Transverse colon (tissue), 4 donors: ENCODE measurements at regions not wholly inside any gene's neighbourhood (a gene's known extent, or its start where the extent isn't known, plus 50 kb on each side); places are given as distances from the start of the nearest gene placed in this dataset.

ENCODE experiments used
- DNase-seq: peaks from one replicate; pipeline ENCODE4 v3.0.0-alpha.2; 2019
- H3K27ac ChIP-seq, 4 donors: fragments of 200-600 bp; sonication (generic); 2 replicates each; pipeline ENCODE4 v1.5.1; 2016 to 2018; ENCODE audit warnings: inconsistent platforms in 4 of 4
- H3K27me3 ChIP-seq: fragments of 200-600 bp; sonication (generic); 2 replicates; pipeline ENCODE4 v1.5.1; 2017; ENCODE audit warnings: inconsistent platforms
- H3K36me3 ChIP-seq, 4 donors: fragments of 200-600 bp; sonication (generic); 2 replicates each; pipeline ENCODE4 v1.5.1; 2017 to 2019; ENCODE audit warnings: inconsistent platforms in 4 of 4
- H3K4me1 ChIP-seq, 4 donors: fragments of 200-600 bp; sonication (generic); 2 replicates each; pipeline ENCODE4 v1.5.1; 2017 to 2020; ENCODE audit warnings: inconsistent platforms in 4 of 4
- H3K4me3 ChIP-seq, 4 donors: fragments of 200-600 bp; sonication (generic); 1 replicate in 1 of 4; 2 replicates in 3 of 4; pipeline versions ENCODE4 v1.5.1 to v1.6.1; 2017 to 2019; ENCODE audit warnings: inconsistent platforms in 4 of 4
- H3K9me3 ChIP-seq, 2 donors: fragments of 200-600 bp; sonication (generic); 2 replicates each; pipeline ENCODE4 v1.5.1; 2017 to 2019; ENCODE audit warnings: inconsistent platforms in 2 of 2
- EP300 ChIP-seq: sonication (generic); formaldehyde crosslinking; IDR thresholded peaks from one replicate; pipeline ENCODE4 v1.6.1; 2017; ENCODE audit warnings: antibody characterized with exemption, low read depth
- POLR2A ChIP-seq: fragments of 450-650 bp; IDR thresholded peaks from one replicate; pipeline ENCODE4 v1.6.1; 2016; ENCODE audit warnings: antibody characterized with exemption, mild to moderate bottlenecking, moderate library complexity
- POLR2AphosphoS5 ChIP-seq, 3 donors: sonication (generic); formaldehyde crosslinking; IDR thresholded peaks; one replicate each; pipeline ENCODE4 v1.6.1; 2016; ENCODE audit warnings: antibody characterized with exemption in 3 of 3
- WGBS, 2 donors: methylation state at CpG; one replicate each; pipeline ENCODE4 v1.1.5; 2018; ENCODE audit warnings: low coverage in 1 of 2; 5-methylcytosine and 5-hydroxymethylcytosine counted together
- in situ Hi-C, 4 donors: fragments of 200-750 bp; cut with MboI; loops; one replicate each; pipeline versions ENCODE4 v1.15.0 to v1.15.1; 2017; ENCODE audit warnings: low sequenced_read_pairs in 3 of 4, low pct_ligation_motif_present in 1 of 4, low pct_unique_long_range_greater_than_20kb in 1 of 4
- intact Hi-C: fragments of 100-400 bp; cut with DNase I; formaldehyde crosslinking; loops from one replicate; pipeline ENCODE4 v1.15.1; 2023; ENCODE audit warnings: low total_unique reads
- TF ChIP-seq, protein P1 (sequence below), 5 experiments: fragments of 200-600 bp in 3 of 5; fragments of 450-650 bp in 2 of 5; sonication (generic) in 3 of 5; IDR thresholded peaks; 1 replicate in 2 of 5; 2 replicates in 3 of 5; pipeline ENCODE4 v1.5.1; 2016 to 2017; ENCODE audit warnings: antibody characterized with exemption in 5 of 5, inconsistent platforms in 3 of 5, mild to moderate bottlenecking in 2 of 5, moderate library complexity in 1 of 5

DNA sequence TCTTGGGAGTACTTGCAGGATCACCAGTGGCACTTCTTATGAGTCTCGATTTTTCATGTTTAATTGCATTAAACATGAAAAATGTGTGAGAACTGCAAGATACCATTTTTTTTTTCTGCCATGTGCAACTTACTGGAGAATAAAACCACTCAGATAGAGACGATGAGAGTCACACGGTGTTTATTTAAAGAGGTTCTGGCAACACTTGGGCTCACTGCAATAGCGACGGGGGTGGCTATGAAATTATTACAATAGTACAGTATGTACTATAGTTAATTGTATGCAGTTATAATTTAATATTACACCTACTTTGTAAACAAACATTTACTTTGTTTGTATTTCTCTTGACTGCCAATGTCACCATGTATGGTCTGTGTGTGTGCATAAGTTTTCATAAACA lies 479.8 kb downstream of the NUP35 start:
- no peaks in the 10 kb centered on the region for H3K36me3 ChIP-seq
- H3K4me1 ChIP-seq: no peaks in the 10 kb centered on the region

DNA sequence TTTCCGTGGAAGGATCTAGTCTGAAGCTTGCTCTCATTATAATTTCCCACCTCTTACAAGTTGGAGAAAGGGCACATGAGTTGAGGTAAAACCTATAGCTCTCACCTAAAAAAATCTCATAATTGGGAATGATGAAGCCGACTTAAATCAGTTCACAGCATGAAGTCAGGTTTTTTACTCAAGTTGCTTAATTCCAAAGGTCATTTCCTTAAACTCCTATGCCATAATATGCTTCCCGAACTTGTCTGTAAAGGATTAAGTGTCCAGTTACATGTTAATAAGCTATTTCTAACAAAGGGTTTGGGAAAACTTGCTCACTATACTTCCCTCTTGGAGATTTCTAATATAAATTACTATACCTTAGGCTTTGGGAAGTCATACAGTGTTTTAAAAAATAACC lies 481.2 kb downstream of the NUP35 start:
- no peak for TF ChIP-seq POLR2AphosphoS5 (IDR thresholded peaks at IDR 0.05)
- TF ChIP-seq, protein P1, sequence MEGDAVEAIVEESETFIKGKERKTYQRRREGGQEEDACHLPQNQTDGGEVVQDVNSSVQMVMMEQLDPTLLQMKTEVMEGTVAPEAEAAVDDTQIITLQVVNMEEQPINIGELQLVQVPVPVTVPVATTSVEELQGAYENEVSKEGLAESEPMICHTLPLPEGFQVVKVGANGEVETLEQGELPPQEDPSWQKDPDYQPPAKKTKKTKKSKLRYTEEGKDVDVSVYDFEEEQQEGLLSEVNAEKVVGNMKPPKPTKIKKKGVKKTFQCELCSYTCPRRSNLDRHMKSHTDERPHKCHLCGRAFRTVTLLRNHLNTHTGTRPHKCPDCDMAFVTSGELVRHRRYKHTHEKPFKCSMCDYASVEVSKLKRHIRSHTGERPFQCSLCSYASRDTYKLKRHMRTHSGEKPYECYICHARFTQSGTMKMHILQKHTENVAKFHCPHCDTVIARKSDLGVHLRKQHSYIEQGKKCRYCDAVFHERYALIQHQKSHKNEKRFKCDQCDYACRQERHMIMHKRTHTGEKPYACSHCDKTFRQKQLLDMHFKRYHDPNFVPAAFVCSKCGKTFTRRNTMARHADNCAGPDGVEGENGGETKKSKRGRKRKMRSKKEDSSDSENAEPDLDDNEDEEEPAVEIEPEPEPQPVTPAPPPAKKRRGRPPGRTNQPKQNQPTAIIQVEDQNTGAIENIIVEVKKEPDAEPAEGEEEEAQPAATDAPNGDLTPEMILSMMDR (IDR thresholded peaks at IDR 0.05): no peak
- TF ChIP-seq POLR2A: no peak
- no peak for TF ChIP-seq EP300
- in situ Hi-C loops: no loop called here
- no peak for DNase-seq
- Histone ChIP-seq H3K27ac (no peak overlapping the region), H3K9me3 (no peaks in the 10 kb centered on the region), H3K27me3 (no peaks in the 10 kb centered on the region), H3K36me3 (no peaks in the 10 kb centered on the region), H3K4me3 (no peak overlapping the region), H3K4me1 (no peaks in the 10 kb centered on the region)
- 63% methylated on average over 2 to 3 of the region's 3 CpGs for WGBS, 2 donors
- intact Hi-C loops: no loop called here

More for the DNA sequence above, 479.8 kb downstream of the NUP35 start:
- Histone ChIP-seq H3K4me3 (no peak overlapping the region), H3K27ac (no peak overlapping the region), H3K9me3 (no peaks in the 10 kb centered on the region), H3K27me3 (no peaks in the 10 kb centered on the region)
- TF ChIP-seq EP300: no peak
- TF ChIP-seq, protein P1 (IDR thresholded peaks at IDR 0.05): no peak
- no peak for TF ChIP-seq POLR2AphosphoS5 (IDR thresholded peaks at IDR 0.05)
- TF ChIP-seq POLR2A: no peak
- DNase-seq: no peak
- in situ Hi-C loops (no loop called here), intact Hi-C loops (no loop called here)
- 46 to 55% methylated on average over 5 of the region's 5 CpGs for WGBS, 2 donors

DNA sequence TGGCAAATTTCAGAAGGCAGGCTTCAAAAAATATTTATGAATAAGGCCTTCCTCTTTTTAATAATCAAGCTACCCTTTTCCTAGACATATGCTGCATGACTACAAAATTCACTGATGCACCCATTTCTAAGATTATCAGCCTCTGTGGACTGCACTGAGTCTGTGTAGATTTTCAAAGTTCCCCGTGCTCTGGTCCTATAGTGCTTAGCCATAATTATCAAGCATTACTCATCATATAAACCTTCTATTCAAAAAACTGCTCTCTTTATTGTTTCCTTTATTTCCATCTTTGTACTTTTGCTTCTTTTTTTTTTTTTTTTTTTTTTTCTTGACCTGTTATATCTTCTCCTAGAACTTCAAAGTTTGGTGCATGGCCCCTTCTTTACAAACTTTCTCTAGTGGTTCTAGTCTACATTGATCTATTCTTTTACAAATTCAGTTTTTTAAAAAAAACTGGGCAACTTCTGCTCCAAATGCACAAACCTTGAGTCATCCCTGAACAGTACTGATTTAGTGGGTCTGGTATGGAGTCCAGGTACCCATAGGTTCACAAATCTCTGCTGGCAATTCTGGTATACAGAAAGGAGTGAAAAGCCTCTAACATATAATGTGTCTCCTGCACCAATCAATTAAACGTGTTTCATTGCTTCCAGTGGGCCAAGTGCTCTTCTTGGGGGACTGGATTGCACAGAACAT lies 481.9 kb downstream of the NUP35 start:
- Histone ChIP-seq H3K4me3 (no peak overlapping the region), H3K36me3 (no peaks in the 10 kb centered on the region), H3K9me3 (no peaks in the 10 kb centered on the region), H3K4me1 (no peaks in the 10 kb centered on the region), H3K27me3 (no peaks in the 10 kb centered on the region), H3K27ac (no peak overlapping the region)
- in situ Hi-C loops (no loop called here), intact Hi-C loops (no loop called here)
- TF ChIP-seq POLR2AphosphoS5 (IDR thresholded peaks at IDR 0.05) (no peak), POLR2A (no peak), EP300 (no peak)
- TF ChIP-seq, protein P1 (IDR thresholded peaks at IDR 0.05): no peak
- 78 to 87% methylated on average over 1 to 2 of the region's 2 CpGs for WGBS, 2 donors
- DNase-seq: no peak

DNA sequence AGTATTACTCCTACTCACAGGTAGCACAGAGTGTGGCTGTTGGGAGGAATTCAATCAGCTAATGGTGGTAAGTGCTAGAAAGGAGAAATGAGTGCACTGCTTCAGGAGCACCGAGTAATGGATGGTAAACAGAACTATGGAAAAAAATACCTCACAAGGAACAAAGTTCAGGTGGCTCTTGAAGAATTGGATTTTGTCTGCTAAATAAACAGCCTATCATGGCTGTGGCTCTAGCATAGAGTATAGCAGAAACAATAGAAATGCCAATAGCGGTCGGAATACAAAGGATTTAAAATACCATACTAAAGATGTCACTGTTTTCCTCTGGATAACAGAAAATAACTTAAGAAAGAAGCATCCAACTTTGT lies 482.5 kb downstream of the NUP35 start:
- no peaks in the 10 kb centered on the region for H3K4me1 ChIP-seq
- no peaks in the 10 kb centered on the region for H3K27me3 ChIP-seq
- H3K27ac ChIP-seq: no peak overlapping the region
- intact Hi-C loops (no loop called here), in situ Hi-C loops (no loop called here)
- no peak for TF ChIP-seq EP300
- TF ChIP-seq POLR2AphosphoS5 (IDR thresholded peaks at IDR 0.05): no peak
- no peak for TF ChIP-seq POLR2A
- TF ChIP-seq, protein P1 (IDR thresholded peaks at IDR 0.05): no peak
- no peak overlapping the region for H3K4me3 ChIP-seq
- no peaks in the 10 kb centered on the region for H3K9me3 ChIP-seq
- no peak for DNase-seq
- WGBS, 2 donors: 71 to 77% methylated on average over 2 to 3 of the region's 3 CpGs
- H3K36me3 ChIP-seq: no peaks in the 10 kb centered on the region
